GM23248 (cell line): ENCODE measurements at regions not wholly inside any gene's neighbourhood (a gene's known extent, or its start where the extent isn't known, plus 50 kb on each side); places are given as distances from the start of the nearest gene placed in this dataset.

Source experiments
- DNase-seq: peaks from one replicate; pipeline ENCODE4 v3.0.0-alpha.2; 2015
- H2AFZ ChIP-seq: fragments of 200-600 bp; sonication (generic); 2 replicates; pipeline ENCODE4 v1.6.1; 2016; ENCODE audit warnings: antibody characterized with exemption
- H3F3A ChIP-seq: fragments of 200-600 bp; sonication (generic); 2 replicates; pipeline ENCODE4 v1.6.1; 2016; ENCODE audit warnings: mild to moderate bottlenecking, antibody characterized with exemption, mixed run types; ENCODE audit not compliant: insufficient read depth
- H3K27ac ChIP-seq: fragments of 200-600 bp; sonication (generic); 2 replicates; pipeline ENCODE4 v1.5.1; 2016; ENCODE audit warnings: mild to moderate bottlenecking
- H3K27me3 ChIP-seq: fragments of 200-600 bp; sonication (generic); replicated peaks from 2 replicates; pipeline ENCODE4 v1.6.1; 2016; ENCODE audit warnings: mild to moderate bottlenecking; ENCODE audit not compliant: insufficient read depth
- H3K36me3 ChIP-seq: fragments of 200-600 bp; sonication (generic); 2 replicates; pipeline ENCODE4 v1.6.1; 2016; ENCODE audit warnings: low read depth, mild to moderate bottlenecking
- H3K4me1 ChIP-seq: fragments of 200-600 bp; sonication (generic); 2 replicates; pipeline ENCODE4 v1.6.1; 2016; ENCODE audit warnings: mild to moderate bottlenecking; ENCODE audit not compliant: insufficient read depth
- H3K4me2 ChIP-seq: fragments of 200-600 bp; sonication (generic); one replicate; pipeline ENCODE4 v1.6.1; 2016; ENCODE audit warnings: mild to moderate bottlenecking; ENCODE audit not compliant: unreplicated experiment
- H3K4me3 ChIP-seq: fragments of 200-600 bp; sonication (generic); 2 replicates; pipeline ENCODE4 v1.5.1; 2016; ENCODE audit warnings: mild to moderate bottlenecking
- H3K79me2 ChIP-seq: fragments of 200-600 bp; sonication (generic); 2 replicates; pipeline ENCODE4 v1.6.1; 2016; ENCODE audit warnings: mild to moderate bottlenecking; ENCODE audit not compliant: insufficient read depth
- H3K9ac ChIP-seq: fragments of 200-600 bp; sonication (generic); 2 replicates; pipeline ENCODE4 v1.6.1; 2016; ENCODE audit warnings: mild to moderate bottlenecking
- H3K9me2 ChIP-seq: fragments of 200-600 bp; sonication (generic); 2 replicates; pipeline ENCODE4 v1.6.1; 2016; ENCODE audit warnings: mixed run types, mild to moderate bottlenecking, moderate library complexity; ENCODE audit not compliant: insufficient read depth
- H3K9me3 ChIP-seq: fragments of 200-600 bp; sonication (generic); one replicate; pipeline ENCODE4 v1.6.1; 2017; ENCODE audit warnings: low read depth
- H4K20me1 ChIP-seq: fragments of 200-600 bp; sonication (generic); 2 replicates; pipeline ENCODE4 v1.6.0; 2016; ENCODE audit not compliant: insufficient read depth
- EZH2 ChIP-seq: fragments of 200-600 bp; sonication (generic); IDR thresholded peaks from 2 replicates; pipeline ENCODE4 v1.6.1; 2018; ENCODE audit warnings: antibody characterized with exemption, mild to moderate bottlenecking; ENCODE audit not compliant: insufficient read depth, poor library complexity, severe bottlenecking
- EZH2phosphoT487 ChIP-seq: fragments of 200-600 bp; sonication (generic); IDR thresholded peaks from 2 replicates; pipeline ENCODE4 v1.6.1; 2018; ENCODE audit warnings: antibody characterized with exemption, moderate library complexity, mild to moderate bottlenecking, low read depth; ENCODE audit not compliant: insufficient read depth
- WGBS, 2 experiments: methylation state at CpG; one replicate each; pipeline ENCODE4 v1.1.6; 2015 to 2017; ENCODE audit warnings: low lambda C conversion rate in 2 of 2, low coverage in 1 of 2; ENCODE audit errors: missing lambda C conversion rate in 2 of 2; 5-methylcytosine and 5-hydroxymethylcytosine counted together
- in situ Hi-C: fragments of 300-500 bp; cut with MboI; formaldehyde crosslinking; loops from 2 replicates; pipeline ENCODE4 v1.15.0; 2020

GRCh38 chr6:96685702-96686101 is 122.8 kb downstream of the FHL5 start:
- Histone ChIP-seq H3K27ac (no peak overlapping the region), H2AFZ (no peak overlapping the region), H3K4me3 (no peak overlapping the region), H3F3A (no peaks in the 10 kb centered on the region), H4K20me1 (no peaks in the 10 kb centered on the region), H3K36me3 (no peaks in the 10 kb centered on the region), H3K4me2 (no peak overlapping the region), H3K9me2 (no peaks in the 10 kb centered on the region), H3K79me2 (no peaks in the 10 kb centered on the region), H3K9me3 (no peaks in the 10 kb centered on the region), H3K9ac (no peak overlapping the region), H3K27me3 (no peaks in the 10 kb centered on the region), H3K4me1 (no peaks in the 10 kb centered on the region)
- in situ Hi-C loops, result no loop called here
- DNase-seq, result no peak
- no peak for TF ChIP-seq EZH2
- TF ChIP-seq EZH2phosphoT487, result no peak
- 7 to 9% methylated on average over 2 of the region's 2 CpGs for WGBS, 2 experiments

- no peaks in the 10 kb centered on the region for H3K9me2 ChIP-seq
- no peak for DNase-seq
- WGBS, 2 experiments, result 5 to 10% methylated on average over 3 of the region's 3 CpGs
- H2AFZ ChIP-seq, result no peak overlapping the region
- no peak overlapping the region for H3K4me2 ChIP-seq
- H4K20me1 ChIP-seq, result no peaks in the 10 kb centered on the region
- no peaks in the 10 kb centered on the region for H3K9me3 ChIP-seq
- no peak overlapping the region for H3K9ac ChIP-seq
- H3K79me2 ChIP-seq, result no peaks in the 10 kb centered on the region
- no peaks in the 10 kb centered on the region for H3K36me3 ChIP-seq
- no peak overlapping the region for H3K4me3 ChIP-seq
- H3F3A ChIP-seq, result no peaks in the 10 kb centered on the region
- in situ Hi-C loops, result no loop called here
- no peaks in the 10 kb centered on the region for H3K27me3 ChIP-seq
- no peaks in the 10 kb centered on the region for H3K4me1 ChIP-seq
- H3K27ac ChIP-seq, result no peak overlapping the region
- TF ChIP-seq EZH2 (no peak), EZH2phosphoT487 (no peak)
These were observed 121.0 kb downstream of the FHL5 start for GRCh38 chr6:96683819-96684528.

- H3K9me3 ChIP-seq, result no peaks in the 10 kb centered on the region
- no peaks in the 10 kb centered on the region for H3K9me2 ChIP-seq
- H3K4me1 ChIP-seq, result no peaks in the 10 kb centered on the region
- no peak overlapping the region for H2AFZ ChIP-seq
- no peaks in the 10 kb centered on the region for H4K20me1 ChIP-seq
- no peaks in the 10 kb centered on the region for H3F3A ChIP-seq
- no peak for TF ChIP-seq EZH2phosphoT487
- no peak for TF ChIP-seq EZH2
- H3K4me2 ChIP-seq, result no peak overlapping the region
- no peaks in the 10 kb centered on the region for H3K79me2 ChIP-seq
- no peak for DNase-seq
- no peaks in the 10 kb centered on the region for H3K36me3 ChIP-seq
- H3K27me3 ChIP-seq, result no peaks in the 10 kb centered on the region
- no peak overlapping the region for H3K4me3 ChIP-seq
- no peak overlapping the region for H3K9ac ChIP-seq
- no peak overlapping the region for H3K27ac ChIP-seq
- in situ Hi-C loops, result no loop called here
These were observed 119.1 kb downstream of the FHL5 start for GRCh38 chr6:96682017-96682416.

- Histone ChIP-seq H3K36me3 (no peaks in the 10 kb centered on the region), H3K27me3 (no peaks in the 10 kb centered on the region), H3K4me1 (no peaks in the 10 kb centered on the region), H3K9ac (no peak overlapping the region), H3F3A (no peaks in the 10 kb centered on the region), H4K20me1 (no peaks in the 10 kb centered on the region), H3K4me2 (no peak overlapping the region), H2AFZ (no peak overlapping the region), H3K79me2 (no peaks in the 10 kb centered on the region), H3K9me3 (no peaks in the 10 kb centered on the region), H3K27ac (no peak overlapping the region), H3K9me2 (no peaks in the 10 kb centered on the region), H3K4me3 (no peak overlapping the region)
- in situ Hi-C loops, result no loop called here
- DNase-seq, result no peak
- no peak for TF ChIP-seq EZH2
- TF ChIP-seq EZH2phosphoT487, result no peak
- WGBS, 2 experiments, result 4 to 10% methylated on average over 1 of the region's 1 CpG
These were observed 112.7 kb downstream of the FHL5 start for GRCh38 chr6:96675597-96675996.
